ENCODE measurements at regions not wholly inside any gene's neighbourhood (a gene's known extent, or its start where the extent isn't known, plus 50 kb on each side); places are given as distances from the start of the nearest gene placed in this dataset.

DNA sequence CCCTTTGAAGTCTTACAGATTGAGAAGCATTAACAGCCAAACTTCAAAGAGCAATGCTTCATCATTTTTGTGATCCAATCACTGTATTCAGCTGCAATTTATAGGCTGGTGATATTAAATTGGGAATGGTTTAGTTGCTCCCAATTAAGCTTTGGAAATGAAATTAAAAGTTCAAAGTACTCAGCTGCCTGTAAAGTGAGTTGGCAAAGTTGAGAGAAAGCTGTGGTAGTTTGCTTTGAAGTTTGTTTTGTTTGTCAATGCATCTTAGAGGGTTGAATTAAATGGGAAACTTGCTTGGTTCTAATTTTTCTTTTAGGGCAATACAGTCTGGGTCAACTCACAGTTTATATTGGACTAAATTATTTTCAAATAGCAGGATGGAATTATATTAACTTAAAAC is 238.4 kb upstream of the CTSO start:
- TF ChIP-seq, protein P1, sequence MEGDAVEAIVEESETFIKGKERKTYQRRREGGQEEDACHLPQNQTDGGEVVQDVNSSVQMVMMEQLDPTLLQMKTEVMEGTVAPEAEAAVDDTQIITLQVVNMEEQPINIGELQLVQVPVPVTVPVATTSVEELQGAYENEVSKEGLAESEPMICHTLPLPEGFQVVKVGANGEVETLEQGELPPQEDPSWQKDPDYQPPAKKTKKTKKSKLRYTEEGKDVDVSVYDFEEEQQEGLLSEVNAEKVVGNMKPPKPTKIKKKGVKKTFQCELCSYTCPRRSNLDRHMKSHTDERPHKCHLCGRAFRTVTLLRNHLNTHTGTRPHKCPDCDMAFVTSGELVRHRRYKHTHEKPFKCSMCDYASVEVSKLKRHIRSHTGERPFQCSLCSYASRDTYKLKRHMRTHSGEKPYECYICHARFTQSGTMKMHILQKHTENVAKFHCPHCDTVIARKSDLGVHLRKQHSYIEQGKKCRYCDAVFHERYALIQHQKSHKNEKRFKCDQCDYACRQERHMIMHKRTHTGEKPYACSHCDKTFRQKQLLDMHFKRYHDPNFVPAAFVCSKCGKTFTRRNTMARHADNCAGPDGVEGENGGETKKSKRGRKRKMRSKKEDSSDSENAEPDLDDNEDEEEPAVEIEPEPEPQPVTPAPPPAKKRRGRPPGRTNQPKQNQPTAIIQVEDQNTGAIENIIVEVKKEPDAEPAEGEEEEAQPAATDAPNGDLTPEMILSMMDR (IDR thresholded peaks at IDR 0.05): no peak
- no peak for TF ChIP-seq POLR2A (IDR thresholded peaks at IDR 0.05)

Data from suprapubic skin (tissue), 3 donors.